Ovary (tissue), 3 donors: ENCODE measurements at regions not wholly inside any gene's neighbourhood (a gene's known extent, or its start where the extent isn't known, plus 50 kb on each side); places are given as distances from the start of the nearest gene placed in this dataset.

Source experiments
- CTCF ChIP-seq, 3 donors: fragments of 450-650 bp in 2 of 3; fragments of 200-600 bp in 1 of 3; IDR thresholded peaks; one replicate each; pipeline versions ENCODE4 v1.5.1 to v1.8.0; 2016 to 2022; ENCODE audit warnings: antibody characterized with exemption in 3 of 3, mild to moderate bottlenecking in 1 of 3
- EP300 ChIP-seq: sonication (generic); formaldehyde crosslinking; IDR thresholded peaks from one replicate; pipeline ENCODE4 v1.6.1; 2017; ENCODE audit warnings: antibody characterized with exemption
- POLR2A ChIP-seq: fragments of 450-650 bp; IDR thresholded peaks from one replicate; pipeline ENCODE4 v1.6.1; 2017; ENCODE audit warnings: antibody characterized with exemption, mild to moderate bottlenecking, moderate library complexity
- donor health status: DM: no; HTN: no; CAD: no.

DNA sequence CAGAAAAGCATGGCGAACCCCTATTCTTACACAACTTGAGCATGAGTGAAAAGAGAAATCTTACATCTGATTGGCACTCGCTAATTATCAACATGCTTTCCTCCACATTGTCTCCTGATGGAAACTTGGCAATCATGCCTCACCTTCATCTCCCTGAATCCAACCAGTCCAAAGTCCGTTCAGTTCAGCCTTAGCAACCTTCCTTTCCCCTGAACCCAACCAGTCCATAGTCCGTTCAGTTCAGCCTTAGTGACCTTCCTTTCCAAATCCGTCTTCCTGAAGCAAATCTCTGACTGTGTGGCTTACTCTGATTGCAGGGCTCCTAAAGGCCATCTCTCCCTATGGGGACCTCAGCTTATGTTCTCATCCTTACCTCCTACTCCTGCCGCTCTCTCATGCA, 538.3 kb upstream of the CLINT1 start:
- TF ChIP-seq POLR2A = no peak
- no peak for TF ChIP-seq CTCF (IDR thresholded peaks at IDR 0.05)
- no peak for TF ChIP-seq EP300
